ENCODE measurements at regions not wholly inside any gene's neighbourhood (a gene's known extent, or its start where the extent isn't known, plus 50 kb on each side); places are given as distances from the start of the nearest gene placed in this dataset.

DNA sequence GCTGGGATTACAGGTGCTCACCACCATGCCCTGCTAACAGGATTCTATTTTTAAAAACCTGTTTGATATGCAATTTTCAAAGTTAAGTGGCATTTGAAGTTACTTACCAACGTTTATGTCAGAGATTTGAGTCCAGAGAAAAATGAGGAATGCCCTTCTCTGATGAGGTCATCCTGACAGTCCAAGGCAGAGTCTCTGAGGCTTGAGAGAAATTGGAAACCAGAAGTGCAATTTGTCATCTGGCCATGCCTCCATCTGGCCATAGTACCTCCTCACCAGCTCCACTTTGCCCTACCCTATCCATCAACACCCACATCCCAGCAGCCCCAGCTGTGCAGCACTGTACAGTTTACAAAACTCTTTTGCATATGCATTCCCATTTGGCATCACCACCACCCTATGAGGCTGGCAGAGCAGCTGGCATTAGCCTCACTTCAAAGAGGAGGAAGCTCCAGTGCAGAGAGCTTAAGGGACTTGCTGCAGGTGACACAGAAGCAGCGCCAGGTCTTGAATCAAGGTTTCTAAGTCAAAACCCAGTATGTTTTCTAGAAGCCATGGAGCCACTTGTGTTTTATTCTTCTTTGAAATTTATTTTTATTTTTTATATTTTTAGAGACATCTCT lies 54.5 kb upstream of the PDZD8 start:
- Histone ChIP-seq H3K4me2 (ENCODE audit: low read length) (no peak overlapping the region), H2BK120ac (ENCODE audit: insufficient read depth, low read length, poor library complexity) (no peak overlapping the region), H3K4me1 (ENCODE audit: control insufficient read depth in 1 of 2, insufficient read depth in 2 of 2, low read length in 2 of 2) (no peaks in the 10 kb centered on the region), H3K23ac (ENCODE audit: low read length) (no peak overlapping the region), H3K18ac (ENCODE audit: low read length) (no peak overlapping the region), H3K27me3 (ENCODE audit: insufficient read depth, low read length) (no peaks in the 10 kb centered on the region), H2AFZ (ENCODE audit: insufficient read depth, low read length, poor library complexity) (no peak overlapping the region), H3K27ac (ENCODE audit: low read depth, low read length) (no peak overlapping the region), H3K36me3 (ENCODE audit: control insufficient read depth in 1 of 2, insufficient read depth in 2 of 2, low read length in 2 of 2) (no peaks in the 10 kb centered on the region), H4K91ac (ENCODE audit: low read depth, low read length) (no peak overlapping the region), H2BK12ac (ENCODE audit: low read length) (no peak overlapping the region), H3K14ac (ENCODE audit: low read length) (no peak overlapping the region), H3K4me3 (ENCODE audit: low read depth, low read length) (no peak overlapping the region), H3K79me2 (ENCODE audit: control insufficient read depth, insufficient read depth, low read length, poor library complexity) (no peaks in the 10 kb centered on the region), H4K12ac (ENCODE audit: low read depth, low read length) (no peak overlapping the region), H3K79me1 (ENCODE audit: low read length) (no peaks in the 10 kb centered on the region), H3K4ac (ENCODE audit: low read depth, low read length) (no peak overlapping the region), H3K9me3 (ENCODE audit: insufficient read depth, low read depth, low read length) (no peaks in the 10 kb centered on the region), H2AK5ac (ENCODE audit: low read length) (no peak overlapping the region), H2BK5ac (ENCODE audit: low read depth, low read length, poor library complexity) (no peak overlapping the region), H3K9ac (ENCODE audit: low read length) (no peak overlapping the region), H4K8ac (ENCODE audit: low read depth, low read length) (no peak overlapping the region)
- DNase-seq = no peak
- WGBS (ENCODE audit: extremely low coverage, insufficient coverage, insufficient read length) = no CpG with 5 or more reads among the region's 2 CpGs

DNA sequence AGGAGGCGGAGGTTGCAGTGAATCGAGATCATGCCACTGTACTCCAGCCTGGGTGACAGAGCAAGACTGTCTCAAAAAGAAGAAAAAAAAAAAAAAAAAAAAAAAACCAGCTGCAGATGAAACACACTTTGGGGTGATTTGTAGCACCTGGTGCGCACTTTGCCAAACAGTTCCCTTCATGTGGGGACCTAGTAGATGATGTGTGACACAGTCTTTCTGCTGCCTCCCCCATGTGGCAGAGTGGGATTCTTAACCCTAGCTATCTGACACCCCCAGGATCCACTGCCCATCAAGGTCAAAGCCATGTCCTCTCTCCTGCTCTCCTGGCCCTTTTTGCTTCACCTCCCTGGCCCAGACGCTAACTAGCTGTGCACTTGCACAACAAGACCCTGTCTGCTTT lies 52.1 kb upstream of the PDZD8 start:
- H3K4me1 ChIP-seq (ENCODE audit: control insufficient read depth in 1 of 2, insufficient read depth in 2 of 2, low read length in 2 of 2) = no peaks in the 10 kb centered on the region
- no peak for DNase-seq
- no peak overlapping the region for H4K12ac ChIP-seq (ENCODE audit: low read depth, low read length)
- no peaks in the 10 kb centered on the region for H3K36me3 ChIP-seq (ENCODE audit: control insufficient read depth in 1 of 2, insufficient read depth in 2 of 2, low read length in 2 of 2)
- no CpG with 5 or more reads among the region's 4 CpGs for WGBS (ENCODE audit: extremely low coverage, insufficient coverage, insufficient read length)
- no peak overlapping the region for H3K27ac ChIP-seq (ENCODE audit: low read depth, low read length)
- H3K4ac ChIP-seq (ENCODE audit: low read depth, low read length) = no peak overlapping the region
- H3K9me3 ChIP-seq (ENCODE audit: insufficient read depth, low read depth, low read length) = no peaks in the 10 kb centered on the region
- no peaks in the 10 kb centered on the region for H3K27me3 ChIP-seq (ENCODE audit: insufficient read depth, low read length)
- H3K23ac ChIP-seq (ENCODE audit: low read length) = no peak overlapping the region
- no peak overlapping the region for H3K4me2 ChIP-seq (ENCODE audit: low read length)
- no peak overlapping the region for H2BK120ac ChIP-seq (ENCODE audit: insufficient read depth, low read length, poor library complexity)
- no peak overlapping the region for H2AK5ac ChIP-seq (ENCODE audit: low read length)
- no peaks in the 10 kb centered on the region for H3K79me2 ChIP-seq (ENCODE audit: control insufficient read depth, insufficient read depth, low read length, poor library complexity)
- H4K91ac ChIP-seq (ENCODE audit: low read depth, low read length) = no peak overlapping the region
- no peak overlapping the region for H3K9ac ChIP-seq (ENCODE audit: low read length)
- H2BK12ac ChIP-seq (ENCODE audit: low read length) = no peak overlapping the region
- H3K79me1 ChIP-seq (ENCODE audit: low read length) = no peaks in the 10 kb centered on the region
- H3K18ac ChIP-seq (ENCODE audit: low read length) = no peak overlapping the region
- no peak overlapping the region for H3K4me3 ChIP-seq (ENCODE audit: low read depth, low read length)
- no peak overlapping the region for H3K14ac ChIP-seq (ENCODE audit: low read length)
- H2AFZ ChIP-seq (ENCODE audit: insufficient read depth, low read length, poor library complexity) = no peak overlapping the region
- no peak overlapping the region for H4K8ac ChIP-seq (ENCODE audit: low read depth, low read length)
- H2BK5ac ChIP-seq (ENCODE audit: low read depth, low read length, poor library complexity) = no peak overlapping the region

DNA sequence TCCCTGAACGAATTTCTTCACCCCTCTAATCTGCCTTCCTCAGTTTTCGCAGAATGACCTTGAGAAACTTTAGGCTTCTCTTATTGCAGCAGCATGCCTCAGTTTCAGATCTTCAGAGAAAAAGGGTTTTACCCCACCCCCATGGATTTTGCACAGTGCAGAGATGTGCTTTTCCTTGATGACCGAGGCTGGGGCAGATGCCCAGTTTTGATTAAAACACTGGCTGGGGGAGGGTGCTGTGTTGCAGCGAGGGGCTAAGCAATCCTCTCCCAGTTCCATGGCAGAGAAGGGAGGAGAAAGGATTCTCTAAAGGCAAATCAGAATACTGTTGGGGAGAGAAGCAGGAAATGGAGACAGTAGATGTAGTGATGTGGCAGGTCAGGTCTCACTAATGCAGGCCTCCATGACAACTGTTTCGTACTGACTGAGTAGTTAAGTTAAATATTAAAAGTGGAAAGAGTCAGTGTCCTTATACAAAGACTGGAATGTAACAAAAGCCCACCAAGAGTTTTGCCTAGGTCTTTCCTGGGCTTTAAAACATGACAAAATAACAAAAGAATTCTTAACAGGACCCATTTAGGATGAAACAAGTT lies 50.8 kb upstream of the PDZD8 start:
- no peaks in the 10 kb centered on the region for H3K79me1 ChIP-seq (ENCODE audit: low read length)
- no peak overlapping the region for H3K27ac ChIP-seq (ENCODE audit: low read depth, low read length)
- no peaks in the 10 kb centered on the region for H3K9me3 ChIP-seq (ENCODE audit: insufficient read depth, low read depth, low read length)
- WGBS (ENCODE audit: extremely low coverage, insufficient coverage, insufficient read length) = no CpG with 5 or more reads among the region's 5 CpGs
- no peak overlapping the region for H4K8ac ChIP-seq (ENCODE audit: low read depth, low read length)
- no peak overlapping the region for H3K4me3 ChIP-seq (ENCODE audit: low read depth, low read length)
- H2AK5ac ChIP-seq (ENCODE audit: low read length) = no peak overlapping the region
- H3K79me2 ChIP-seq (ENCODE audit: control insufficient read depth, insufficient read depth, low read length, poor library complexity) = no peaks in the 10 kb centered on the region
- H3K9ac ChIP-seq (ENCODE audit: low read length) = no peak overlapping the region
- no peaks in the 10 kb centered on the region for H3K4me1 ChIP-seq (ENCODE audit: control insufficient read depth in 1 of 2, insufficient read depth in 2 of 2, low read length in 2 of 2)
- H3K14ac ChIP-seq (ENCODE audit: low read length) = no peak overlapping the region
- no peak overlapping the region for H4K12ac ChIP-seq (ENCODE audit: low read depth, low read length)
- no peak overlapping the region for H3K23ac ChIP-seq (ENCODE audit: low read length)
- DNase-seq = no peak
- H3K27me3 ChIP-seq (ENCODE audit: insufficient read depth, low read length) = no peaks in the 10 kb centered on the region
- no peak overlapping the region for H2AFZ ChIP-seq (ENCODE audit: insufficient read depth, low read length, poor library complexity)
- H2BK5ac ChIP-seq (ENCODE audit: low read depth, low read length, poor library complexity) = no peak overlapping the region
- H2BK120ac ChIP-seq (ENCODE audit: insufficient read depth, low read length, poor library complexity) = no peak overlapping the region
- no peak overlapping the region for H4K91ac ChIP-seq (ENCODE audit: low read depth, low read length)
- H3K4me2 ChIP-seq (ENCODE audit: low read length) = no peak overlapping the region
- no peak overlapping the region for H3K4ac ChIP-seq (ENCODE audit: low read depth, low read length)
- H2BK12ac ChIP-seq (ENCODE audit: low read length) = no peak overlapping the region
- no peaks in the 10 kb centered on the region for H3K36me3 ChIP-seq (ENCODE audit: control insufficient read depth in 1 of 2, insufficient read depth in 2 of 2, low read length in 2 of 2)
- no peak overlapping the region for H3K18ac ChIP-seq (ENCODE audit: low read length)

- no peaks in the 10 kb centered on the region for H3K4me1 ChIP-seq (ENCODE audit: control insufficient read depth in 1 of 2, insufficient read depth in 2 of 2, low read length in 2 of 2)
- H3K9me3 ChIP-seq (ENCODE audit: insufficient read depth, low read depth, low read length) = peaks cover 2% of the 10 kb centered on the region
- no peak overlapping the region for H4K91ac ChIP-seq (ENCODE audit: low read depth, low read length)
- no peak overlapping the region for H4K8ac ChIP-seq (ENCODE audit: low read depth, low read length)
- H3K23ac ChIP-seq (ENCODE audit: low read length) = no peak overlapping the region
- H2AFZ ChIP-seq (ENCODE audit: insufficient read depth, low read length, poor library complexity) = no peak overlapping the region
- WGBS (ENCODE audit: extremely low coverage, insufficient coverage, insufficient read length) = no CpG with 5 or more reads among the region's 13 CpGs
- no peak overlapping the region for H3K27ac ChIP-seq (ENCODE audit: low read depth, low read length)
- H3K18ac ChIP-seq (ENCODE audit: low read length) = no peak overlapping the region
- H2AK5ac ChIP-seq (ENCODE audit: low read length) = no peak overlapping the region
- no peak overlapping the region for H2BK5ac ChIP-seq (ENCODE audit: low read depth, low read length, poor library complexity)
- H3K79me2 ChIP-seq (ENCODE audit: control insufficient read depth, insufficient read depth, low read length, poor library complexity) = no peaks in the 10 kb centered on the region
- H3K36me3 ChIP-seq (ENCODE audit: control insufficient read depth in 1 of 2, insufficient read depth in 2 of 2, low read length in 2 of 2) = no peaks in the 10 kb centered on the region
- H3K79me1 ChIP-seq (ENCODE audit: low read length) = no peaks in the 10 kb centered on the region
- H3K4ac ChIP-seq (ENCODE audit: low read depth, low read length) = no peak overlapping the region
- H2BK120ac ChIP-seq (ENCODE audit: insufficient read depth, low read length, poor library complexity) = no peak overlapping the region
- H3K27me3 ChIP-seq (ENCODE audit: insufficient read depth, low read length) = no peaks in the 10 kb centered on the region
- no peak overlapping the region for H3K14ac ChIP-seq (ENCODE audit: low read length)
- DNase-seq = no peak
- no peak overlapping the region for H3K4me2 ChIP-seq (ENCODE audit: low read length)
- no peak overlapping the region for H4K12ac ChIP-seq (ENCODE audit: low read depth, low read length)
- H3K9ac ChIP-seq (ENCODE audit: low read length) = no peak overlapping the region
- no peak overlapping the region for H3K4me3 ChIP-seq (ENCODE audit: low read depth, low read length)
- no peak overlapping the region for H2BK12ac ChIP-seq (ENCODE audit: low read length)
Observed at GRCh38 chr10:117424883-117425649, 49.8 kb upstream of the PDZD8 start.

Data from trophoblast cell (in vitro differentiated cells and primary cell).